Cerebellar nuclear complex (tissue), 1 donor: ENCODE measurements at regions not wholly inside any gene's neighbourhood (a gene's known extent, or its start where the extent isn't known, plus 50 kb on each side); places are given as distances from the start of the nearest gene placed in this dataset.
"Not testable (repeated sequence)": the region's sequence is repeated elsewhere in the genome, so short reads cannot be mapped to it uniquely, and the experiment has no call there.

Source experiments
- DNase-seq, 2 experiments: peaks; one replicate each; lab custom pipeline; 2025; lab: John Stamatoyannopoulos, UW

- peak in 1 of 2 experiments; percentile 31 for DNase-seq
These were observed 1006.5 kb downstream of the TBL1XR1 start for GRCh38 chr3:176190755-176191154.

- no peak for DNase-seq
These were observed 1014.1 kb downstream of the TBL1XR1 start for GRCh38 chr3:176183181-176183580.

DNA sequence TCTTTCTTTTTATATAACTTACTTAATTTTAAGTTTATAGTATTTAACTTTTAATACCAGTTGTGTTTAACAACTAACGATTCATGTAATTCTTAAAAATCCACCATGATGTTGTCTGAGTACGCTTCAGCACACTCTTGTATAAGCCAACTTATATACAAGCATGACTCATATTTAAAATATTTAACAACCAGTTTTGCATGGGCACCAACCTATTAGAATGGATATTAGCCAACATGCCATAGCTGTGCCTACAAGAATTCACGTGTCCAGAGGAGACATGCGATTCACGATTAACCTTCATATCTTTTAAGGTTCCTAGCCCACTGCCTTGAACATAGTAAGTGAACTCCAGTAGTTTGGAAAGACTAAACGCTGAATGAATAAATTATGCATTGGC, 1023.2 kb downstream of the TBL1XR1 start:
- DNase-seq: no peak

DNA sequence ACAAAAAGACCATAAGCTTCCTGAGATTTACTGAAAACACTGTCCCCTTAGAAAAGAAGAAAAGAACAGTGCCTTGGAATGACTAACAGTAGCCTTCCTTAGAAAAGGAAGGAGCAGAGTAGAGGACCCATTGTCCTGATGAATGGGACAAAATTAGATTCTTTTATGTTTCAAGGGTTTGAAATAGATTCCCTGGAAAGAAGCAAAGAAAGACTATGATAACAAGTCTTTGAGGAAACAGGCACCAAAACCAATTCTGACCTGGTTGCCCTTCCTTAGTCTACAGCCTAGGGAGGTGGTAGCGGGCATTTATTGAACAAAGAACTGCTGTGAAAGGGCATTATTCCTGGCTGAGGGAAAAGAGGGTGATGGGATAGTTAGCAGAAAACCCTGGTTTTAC, 1024.8 kb downstream of the TBL1XR1 start:
- DNase-seq: no peak

DNA sequence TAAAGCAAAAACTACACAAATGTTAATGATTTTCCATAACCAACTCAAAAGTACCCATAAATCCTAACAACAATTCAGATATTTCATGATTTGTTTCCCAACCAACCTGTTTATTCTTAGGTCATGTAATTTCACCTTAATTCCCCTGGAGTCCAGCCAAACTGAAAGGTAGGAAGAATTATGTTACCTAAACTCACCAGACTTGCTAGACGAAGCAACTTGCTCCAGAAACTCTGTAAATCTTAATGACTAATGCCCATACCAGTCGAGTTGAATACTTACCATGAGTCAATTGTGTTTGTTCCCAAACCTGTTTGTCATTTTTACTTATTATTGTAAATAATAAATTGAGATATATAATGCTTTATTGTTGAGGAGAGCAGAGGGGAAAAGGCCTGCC, 1030.0 kb downstream of the TBL1XR1 start:
- DNase-seq: no peak

DNA sequence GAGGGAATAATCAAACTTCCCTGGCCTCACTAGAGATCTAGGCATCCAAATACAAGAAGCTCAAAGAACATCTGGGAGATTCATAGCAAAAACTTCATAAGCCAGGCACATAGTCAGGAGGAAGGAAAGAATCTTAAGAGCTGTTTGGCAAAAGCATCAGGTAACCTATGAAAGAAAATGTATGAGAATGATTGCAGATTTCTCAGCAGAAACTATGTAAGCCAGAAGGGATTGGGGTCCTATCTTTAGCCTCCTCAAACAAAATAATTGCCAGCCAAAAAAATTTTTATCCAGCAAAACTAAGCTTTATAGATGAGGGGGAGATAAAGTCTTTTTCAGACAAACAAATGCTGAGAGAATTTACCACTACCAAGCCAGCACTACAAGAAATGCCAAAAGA, 1036.3 kb downstream of the TBL1XR1 start:
- no peak for DNase-seq

DNA sequence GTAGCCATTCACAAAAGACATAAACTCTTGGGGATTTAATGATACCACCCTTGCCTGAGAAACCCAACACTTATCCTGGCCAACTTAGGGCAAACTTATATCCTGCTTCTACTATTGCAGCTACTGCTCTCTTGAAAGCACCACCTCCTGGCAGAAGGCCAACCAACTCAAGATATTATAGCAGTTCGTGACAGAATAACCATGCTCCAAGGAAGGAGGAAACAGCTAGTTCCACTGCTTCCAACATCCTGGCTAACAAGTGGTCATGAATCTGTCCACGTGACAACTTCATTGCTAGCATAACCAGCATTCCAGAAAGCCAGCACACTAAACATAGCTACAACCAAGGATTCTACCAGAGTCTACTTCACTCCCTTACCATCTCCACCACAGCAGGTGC, 1037.5 kb downstream of the TBL1XR1 start:
- no peak for DNase-seq

GRCh38 chr3:176155012-176155411, 1042.3 kb downstream of the TBL1XR1 start:
- DNase-seq: no peak

DNA sequence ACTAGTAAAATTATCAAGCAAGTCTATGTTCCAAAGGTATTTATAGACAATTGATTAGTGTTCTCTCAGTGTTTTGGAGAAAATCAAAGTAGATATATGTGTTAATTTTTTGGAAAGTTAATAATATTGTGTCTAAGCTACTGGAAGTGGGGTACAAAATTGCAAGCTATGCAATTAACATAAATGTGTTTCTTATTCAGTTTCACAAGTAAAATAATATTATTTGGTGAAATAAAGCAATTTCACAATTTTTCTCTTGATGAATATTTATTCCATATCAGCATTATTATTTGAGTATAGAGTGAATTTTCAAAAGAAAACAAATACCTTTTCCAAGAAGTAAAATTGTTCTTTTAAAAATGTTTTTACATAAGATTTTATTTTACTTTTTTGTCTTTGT, 1047.7 kb downstream of the TBL1XR1 start:
- no peak for DNase-seq

GRCh38 chr3:176147251-176147650, 1050.0 kb downstream of the TBL1XR1 start:
- no peak for DNase-seq

DNA sequence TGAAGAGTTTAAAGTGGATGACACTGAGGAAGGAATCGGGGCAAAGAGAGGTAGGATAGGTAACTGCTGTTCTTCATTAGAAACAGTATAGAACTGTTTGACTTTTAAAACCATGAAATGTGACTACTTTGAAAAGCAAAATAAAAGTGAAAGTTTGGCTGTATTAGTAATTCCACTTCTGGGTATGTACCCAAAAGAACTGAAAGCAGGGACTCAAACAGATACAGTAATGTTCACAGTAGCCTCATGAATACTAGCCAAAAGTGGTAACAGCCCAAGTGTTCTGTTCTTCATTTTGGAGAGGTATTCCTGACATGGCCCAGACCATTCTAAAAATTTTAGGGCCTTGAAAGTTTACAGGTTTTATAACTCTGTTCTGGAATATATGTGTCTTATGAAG, 1055.4 kb downstream of the TBL1XR1 start:
- DNase-seq: no peak

GRCh38 chr3:176120507-176120906, 1076.8 kb downstream of the TBL1XR1 start:
- no peak for DNase-seq

DNA sequence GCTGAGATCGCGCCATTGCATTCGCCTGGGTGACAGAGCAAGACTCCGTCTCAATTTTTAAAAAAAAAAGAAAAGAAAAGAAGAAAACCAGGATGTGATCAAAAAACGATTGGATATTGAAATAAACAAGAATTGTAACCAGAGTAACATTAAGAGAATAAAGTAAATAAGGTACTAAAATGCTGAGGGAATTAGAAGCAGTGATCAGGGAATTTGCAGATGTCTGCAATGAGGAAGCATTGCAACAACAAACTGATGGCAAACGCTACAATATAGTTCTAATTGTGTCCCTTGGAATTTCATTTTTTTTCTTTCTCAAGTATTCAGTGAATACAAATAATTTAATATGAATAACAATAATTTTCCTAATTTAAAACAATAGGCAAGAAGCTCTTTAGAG, 1077.5 kb downstream of the TBL1XR1 start:
- DNase-seq: no peak

DNA sequence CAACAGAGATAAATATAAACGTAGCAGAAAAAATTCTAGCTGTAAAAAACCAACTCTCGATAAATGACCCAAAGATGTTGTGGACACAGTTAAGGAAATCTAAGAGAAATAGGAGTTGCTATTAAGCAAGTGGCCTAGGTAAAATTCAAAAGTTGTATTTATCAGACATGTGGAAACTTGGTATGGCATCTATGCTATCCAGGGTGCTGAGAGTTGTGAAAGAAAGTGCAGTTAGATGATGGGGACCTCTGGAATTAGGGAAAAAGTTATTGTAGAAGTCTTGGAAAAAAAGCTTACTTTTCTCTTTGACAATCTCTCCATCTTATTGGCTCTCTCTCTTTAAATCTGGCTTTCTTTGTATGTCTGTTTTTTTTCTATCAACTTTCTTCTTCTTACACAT, 1090.9 kb downstream of the TBL1XR1 start:
- DNase-seq: no peak

DNA sequence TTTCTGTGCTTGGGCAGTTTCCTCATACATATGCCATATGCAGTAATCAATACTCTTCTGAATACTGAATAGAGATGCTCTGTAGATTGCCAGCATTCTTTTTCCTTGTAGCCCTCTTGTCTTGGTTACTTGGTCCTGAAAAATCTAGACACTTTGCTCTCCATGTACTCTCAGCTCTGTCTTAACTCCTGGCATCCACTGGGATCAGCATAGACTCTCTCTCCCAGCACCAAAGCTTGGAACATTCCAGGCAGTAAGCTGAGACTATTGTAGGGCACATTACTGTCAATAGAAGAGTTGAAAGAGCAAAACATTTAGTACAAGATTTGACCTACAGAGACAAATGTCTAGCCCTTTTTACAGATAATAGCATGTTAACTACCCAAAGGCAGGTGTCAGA, 1100.3 kb downstream of the TBL1XR1 start:
- no peak for DNase-seq

DNA sequence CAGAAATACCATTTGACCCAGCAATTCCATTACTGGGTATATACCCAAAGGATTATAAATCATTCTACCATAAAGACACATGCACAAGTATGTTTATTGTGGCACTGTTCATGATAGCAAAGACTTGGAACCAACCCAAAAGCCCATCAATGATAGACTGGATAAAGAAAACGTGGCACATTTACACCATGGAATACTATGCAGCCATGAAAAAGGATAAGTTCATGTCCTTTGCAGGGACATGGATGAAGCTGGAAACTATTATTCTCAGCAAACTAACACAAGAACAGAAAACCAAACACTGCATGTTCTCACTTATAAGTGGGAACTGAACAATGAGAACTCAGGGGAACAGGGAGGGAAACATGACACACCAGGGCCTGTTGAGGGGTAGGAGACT, 1103.4 kb downstream of the TBL1XR1 start:
- DNase-seq: not testable (repeated sequence)

GRCh38 chr3:176090727-176091126, 1106.6 kb downstream of the TBL1XR1 start:
- DNase-seq: no peak

DNA sequence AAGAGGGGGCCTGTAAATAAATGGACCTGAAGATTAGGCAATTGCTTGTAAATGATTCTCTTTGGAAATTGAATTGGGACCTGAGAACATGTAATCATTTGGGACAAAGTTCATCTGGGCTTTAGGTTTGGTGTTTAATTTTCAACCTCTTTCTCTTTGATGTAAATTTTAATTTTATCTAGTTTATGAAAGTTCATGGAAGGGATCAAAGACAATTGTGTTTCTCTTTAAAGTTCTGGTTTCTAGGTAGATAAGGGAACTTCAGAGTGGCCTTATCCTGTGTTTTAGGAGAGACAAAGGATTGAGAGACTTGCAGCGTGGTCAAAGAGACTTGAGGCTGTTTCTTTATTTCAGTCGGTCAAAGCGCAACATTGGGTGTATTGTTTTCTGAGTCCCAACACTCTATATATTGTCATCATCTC, 1108.3 kb downstream of the TBL1XR1 start:
- DNase-seq: no peak

DNA sequence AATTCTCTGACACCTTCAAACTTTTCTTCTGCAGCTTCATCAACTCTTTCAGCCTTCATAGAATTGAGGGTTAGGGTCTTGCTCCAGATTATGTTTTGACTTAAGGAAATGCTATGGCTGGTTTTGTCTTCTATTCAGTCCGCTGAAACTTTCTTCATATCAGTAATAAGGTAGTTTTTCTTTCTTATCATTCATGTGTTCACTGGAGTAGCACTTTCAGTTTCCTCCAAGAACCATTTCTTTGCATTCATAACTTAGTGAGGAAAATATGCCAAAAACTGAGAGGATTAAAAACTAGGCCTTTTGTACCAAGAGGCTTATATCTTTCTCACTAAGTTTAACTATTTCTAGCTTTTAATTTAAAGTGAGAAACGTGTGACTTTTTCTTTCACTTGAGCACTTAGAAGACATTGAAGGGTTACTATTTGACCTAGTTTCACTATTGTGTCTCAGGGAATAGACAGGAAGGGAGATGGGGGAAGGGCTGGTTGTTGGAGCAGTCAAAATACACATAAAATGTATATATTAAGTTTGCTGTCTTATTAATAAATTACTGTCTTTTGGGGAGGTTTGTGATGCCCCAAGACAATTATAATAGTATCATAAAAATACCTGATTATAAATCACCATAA, 1110.1 kb downstream of the TBL1XR1 start:
- no peak for DNase-seq

- DNase-seq: no peak
These were observed 1117.5 kb downstream of the TBL1XR1 start for GRCh38 chr3:176079785-176080184.

DNA sequence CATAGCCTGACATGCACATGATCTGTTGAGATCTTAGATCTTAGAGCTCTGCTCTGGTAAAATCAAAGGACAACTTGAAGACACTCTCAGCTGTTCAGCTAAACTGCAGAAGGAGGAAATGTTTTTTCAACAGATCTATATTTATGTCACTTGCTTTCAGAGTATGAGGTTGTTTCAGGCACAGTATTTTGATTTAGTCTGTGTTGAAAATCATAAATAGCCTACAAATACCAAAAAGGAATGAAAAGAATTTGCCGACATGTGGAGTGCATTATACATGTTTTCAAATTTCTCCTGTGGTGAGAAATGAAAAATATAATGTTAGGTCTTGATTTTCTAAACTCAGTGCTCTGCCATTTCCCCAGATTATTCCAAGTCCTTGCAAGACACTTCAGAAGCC, 1118.4 kb downstream of the TBL1XR1 start:
- DNase-seq: no peak

DNA sequence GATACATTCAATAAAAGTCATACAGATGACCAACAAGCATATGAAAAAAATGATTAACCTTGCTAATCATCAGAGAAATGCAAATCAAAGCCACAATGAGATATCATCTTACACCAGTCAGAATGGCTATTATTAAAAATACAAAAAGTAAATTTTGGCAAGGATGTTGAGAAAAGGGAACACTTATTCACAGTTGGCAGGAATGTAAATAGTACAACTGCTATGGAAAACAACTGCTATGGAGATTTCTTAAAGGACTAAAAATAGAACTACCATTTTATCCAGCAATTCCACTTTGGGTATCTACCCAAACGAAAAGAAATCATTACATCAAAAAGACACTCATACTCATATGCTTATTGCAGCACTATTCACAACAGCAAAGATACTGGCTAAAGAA, 1121.8 kb downstream of the TBL1XR1 start:
- DNase-seq: no peak

GRCh38 chr3:176075046-176075445, 1122.2 kb downstream of the TBL1XR1 start:
- DNase-seq: no peak

DNA sequence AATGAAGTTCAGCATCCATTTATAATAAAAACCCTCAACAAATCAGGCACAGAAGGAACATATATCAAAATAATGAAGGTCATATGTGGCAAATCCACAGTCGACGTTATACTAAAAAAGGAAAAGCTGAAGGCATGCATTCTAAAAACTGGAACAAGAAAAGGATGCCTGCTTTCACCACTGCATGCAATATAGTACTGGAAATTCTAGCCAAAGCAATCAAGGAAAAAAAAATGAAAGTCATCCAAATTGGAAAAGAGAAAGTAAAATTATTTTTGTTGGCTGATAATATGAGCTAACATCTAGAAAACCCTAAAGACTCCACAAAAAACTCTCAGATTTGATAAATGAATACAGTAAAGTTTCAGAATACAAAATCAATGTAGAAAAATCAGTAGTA, 1123.2 kb downstream of the TBL1XR1 start:
- DNase-seq: no peak

- no peak for DNase-seq
These were observed 1125.3 kb downstream of the TBL1XR1 start for GRCh38 chr3:176071943-176072342.
